ENCODE measurements at regions not wholly inside any gene's neighbourhood (a gene's known extent, or its start where the extent isn't known, plus 50 kb on each side); places are given as distances from the start of the nearest gene placed in this dataset.
"Not testable (repeated sequence)": the region's sequence is repeated elsewhere in the genome, so short reads cannot be mapped to it uniquely, and the experiment has no call there.

DNA sequence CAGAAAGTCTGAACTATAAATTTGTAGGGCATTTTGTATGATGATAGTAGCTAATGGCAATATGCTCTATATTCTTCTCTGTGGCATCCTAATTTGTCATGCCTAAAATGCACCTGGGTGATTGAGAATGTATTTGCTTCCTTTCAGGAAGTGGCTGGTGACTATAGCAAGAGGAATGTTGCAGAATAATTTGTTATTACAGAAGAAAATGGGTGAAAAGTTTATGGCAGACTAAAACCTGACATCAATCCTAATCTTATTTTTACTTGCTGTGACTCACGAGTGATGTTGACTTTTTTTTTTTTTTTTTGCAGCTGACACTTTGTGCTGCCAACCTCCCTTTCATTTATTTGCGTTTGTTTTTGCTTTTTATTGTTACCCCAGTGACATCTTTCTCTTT, 141.1 kb downstream of the MSL3 start:
- FAIRE-seq: peak; percentile 32
- Histone ChIP-seq H4K20me1 (ENCODE audit: control insufficient read depth, extremely low read depth, insufficient read depth, low read length) (no peaks in the 10 kb centered on the region), H3K4me3 (ENCODE audit: control insufficient read depth in 2 of 3, extremely low read depth in 1 of 3, insufficient read depth in 2 of 3, low read depth in 1 of 3, low read length in 3 of 3) (no peak overlapping the region), H3K9me3 (ENCODE audit: control insufficient read depth, low read depth, low read length) (peaks cover 2% of the 10 kb centered on the region), H3K27ac (ENCODE audit: control insufficient read depth, insufficient read depth, low read length) (no peak overlapping the region), H3K4me2 (ENCODE audit: control insufficient read depth, extremely low read depth, insufficient read depth, low read depth, low read length) (peak overlapping the region; percentile 3), H3K9ac (ENCODE audit: control insufficient read depth, extremely low read depth, insufficient read depth, low read length) (no peak overlapping the region), H2AFZ (ENCODE audit: control insufficient read depth, low read length) (no peak overlapping the region), H3K9me1 (ENCODE audit: control insufficient read depth, extremely low read depth, insufficient read depth, low read length) (no peaks in the 10 kb centered on the region), H3K79me2 (ENCODE audit: control insufficient read depth, insufficient read depth, low read length) (no peaks in the 10 kb centered on the region), H3K27me3 (ENCODE audit: control insufficient read depth, extremely low read depth, insufficient read depth, low read length) (no peaks in the 10 kb centered on the region), H3K4me1 (ENCODE audit: control insufficient read depth, extremely low read depth, insufficient read depth, low read length) (peaks cover 20% of the 10 kb centered on the region), H3K36me3 (ENCODE audit: control insufficient read depth in 2 of 2, extremely low read depth in 1 of 2, insufficient read depth in 2 of 2, low read length in 2 of 2) (no peaks in the 10 kb centered on the region)
- dilution Hi-C loops (cut with MboI; ENCODE audit: extremely low pct_ligation_motif_present, low sequenced_read_pairs): no loop called here
- no peak for TF ChIP-seq EZH2 (IDR thresholded peaks at IDR 0.05; ENCODE audit: low read length)
- TF ChIP-seq, protein P1, sequence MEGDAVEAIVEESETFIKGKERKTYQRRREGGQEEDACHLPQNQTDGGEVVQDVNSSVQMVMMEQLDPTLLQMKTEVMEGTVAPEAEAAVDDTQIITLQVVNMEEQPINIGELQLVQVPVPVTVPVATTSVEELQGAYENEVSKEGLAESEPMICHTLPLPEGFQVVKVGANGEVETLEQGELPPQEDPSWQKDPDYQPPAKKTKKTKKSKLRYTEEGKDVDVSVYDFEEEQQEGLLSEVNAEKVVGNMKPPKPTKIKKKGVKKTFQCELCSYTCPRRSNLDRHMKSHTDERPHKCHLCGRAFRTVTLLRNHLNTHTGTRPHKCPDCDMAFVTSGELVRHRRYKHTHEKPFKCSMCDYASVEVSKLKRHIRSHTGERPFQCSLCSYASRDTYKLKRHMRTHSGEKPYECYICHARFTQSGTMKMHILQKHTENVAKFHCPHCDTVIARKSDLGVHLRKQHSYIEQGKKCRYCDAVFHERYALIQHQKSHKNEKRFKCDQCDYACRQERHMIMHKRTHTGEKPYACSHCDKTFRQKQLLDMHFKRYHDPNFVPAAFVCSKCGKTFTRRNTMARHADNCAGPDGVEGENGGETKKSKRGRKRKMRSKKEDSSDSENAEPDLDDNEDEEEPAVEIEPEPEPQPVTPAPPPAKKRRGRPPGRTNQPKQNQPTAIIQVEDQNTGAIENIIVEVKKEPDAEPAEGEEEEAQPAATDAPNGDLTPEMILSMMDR (optimal IDR thresholded peaks at IDR 0.05 in 1 of 3, IDR thresholded peaks at IDR 0.05 in 1 of 3, conservative IDR thresholded peaks at IDR 0.05 in 1 of 3; ENCODE audit: extremely low read depth in 1 of 3, insufficient read depth in 2 of 3, low read length in 3 of 3): no peak
- peak; percentile 50 for DNase-seq (ENCODE audit: low read depth, low spot score)

GRCh38 chrX:11905933-11906332, 147.9 kb downstream of the MSL3 start:
- H3K36me3 ChIP-seq (ENCODE audit: control insufficient read depth in 2 of 2, extremely low read depth in 1 of 2, insufficient read depth in 2 of 2, low read length in 2 of 2); H3K4me2 ChIP-seq (ENCODE audit: control insufficient read depth, extremely low read depth, insufficient read depth, low read depth, low read length); H3K9me1 ChIP-seq (ENCODE audit: control insufficient read depth, extremely low read depth, insufficient read depth, low read length); H3K27ac ChIP-seq (ENCODE audit: control insufficient read depth, insufficient read depth, low read length); H3K4me3 ChIP-seq (ENCODE audit: control insufficient read depth in 2 of 3, extremely low read depth in 1 of 3, insufficient read depth in 2 of 3, low read depth in 1 of 3, low read length in 3 of 3); H3K9me3 ChIP-seq (ENCODE audit: control insufficient read depth, low read depth, low read length); H4K20me1 ChIP-seq (ENCODE audit: control insufficient read depth, extremely low read depth, insufficient read depth, low read length); dilution Hi-C loops (cut with MboI; ENCODE audit: extremely low pct_ligation_motif_present, low sequenced_read_pairs); FAIRE-seq; DNase-seq (ENCODE audit: low read depth, low spot score); H3K9ac ChIP-seq (ENCODE audit: control insufficient read depth, extremely low read depth, insufficient read depth, low read length); H3K79me2 ChIP-seq (ENCODE audit: control insufficient read depth, insufficient read depth, low read length); H3K4me1 ChIP-seq (ENCODE audit: control insufficient read depth, extremely low read depth, insufficient read depth, low read length); H2AFZ ChIP-seq (ENCODE audit: control insufficient read depth, low read length); H3K27me3 ChIP-seq (ENCODE audit: control insufficient read depth, extremely low read depth, insufficient read depth, low read length): not testable (repeated sequence)

- H3K27me3 ChIP-seq (ENCODE audit: control insufficient read depth, extremely low read depth, insufficient read depth, low read length): no peaks in the 10 kb centered on the region
- H3K9ac ChIP-seq (ENCODE audit: control insufficient read depth, extremely low read depth, insufficient read depth, low read length): no peak overlapping the region
- H3K4me3 ChIP-seq (ENCODE audit: control insufficient read depth in 2 of 3, extremely low read depth in 1 of 3, insufficient read depth in 2 of 3, low read depth in 1 of 3, low read length in 3 of 3): no peak overlapping the region
- dilution Hi-C loops (cut with MboI; ENCODE audit: extremely low pct_ligation_motif_present, low sequenced_read_pairs): no loop called here
- H3K9me3 ChIP-seq (ENCODE audit: control insufficient read depth, low read depth, low read length): no peaks in the 10 kb centered on the region
- H3K79me2 ChIP-seq (ENCODE audit: control insufficient read depth, insufficient read depth, low read length): no peaks in the 10 kb centered on the region
- no peak overlapping the region for H3K4me2 ChIP-seq (ENCODE audit: control insufficient read depth, extremely low read depth, insufficient read depth, low read depth, low read length)
- H3K36me3 ChIP-seq (ENCODE audit: control insufficient read depth in 2 of 2, extremely low read depth in 1 of 2, insufficient read depth in 2 of 2, low read length in 2 of 2): no peaks in the 10 kb centered on the region
- H4K20me1 ChIP-seq (ENCODE audit: control insufficient read depth, extremely low read depth, insufficient read depth, low read length): no peaks in the 10 kb centered on the region
- no peaks in the 10 kb centered on the region for H3K4me1 ChIP-seq (ENCODE audit: control insufficient read depth, extremely low read depth, insufficient read depth, low read length)
- DNase-seq (ENCODE audit: low read depth, low spot score) (no peak), FAIRE-seq (peak; percentile 49)
- TF ChIP-seq, protein P1 (optimal IDR thresholded peaks at IDR 0.05 in 1 of 3, IDR thresholded peaks at IDR 0.05 in 1 of 3, conservative IDR thresholded peaks at IDR 0.05 in 1 of 3; ENCODE audit: extremely low read depth in 1 of 3, insufficient read depth in 2 of 3, low read length in 3 of 3): peak; percentile 48 to 63 (median 63)
- no peak for TF ChIP-seq EZH2 (IDR thresholded peaks at IDR 0.05; ENCODE audit: low read length)
- no peak overlapping the region for H3K27ac ChIP-seq (ENCODE audit: control insufficient read depth, insufficient read depth, low read length)
- no peaks in the 10 kb centered on the region for H3K9me1 ChIP-seq (ENCODE audit: control insufficient read depth, extremely low read depth, insufficient read depth, low read length)
- H2AFZ ChIP-seq (ENCODE audit: control insufficient read depth, low read length): no peak overlapping the region
Measured at GRCh38 chrX:11908371-11908770, 150.3 kb downstream of the MSL3 start.
